ENCODE measurements at regions not wholly inside any gene's neighbourhood (a gene's known extent, or its start where the extent isn't known, plus 50 kb on each side); places are given as distances from the start of the nearest gene placed in this dataset.

DNA sequence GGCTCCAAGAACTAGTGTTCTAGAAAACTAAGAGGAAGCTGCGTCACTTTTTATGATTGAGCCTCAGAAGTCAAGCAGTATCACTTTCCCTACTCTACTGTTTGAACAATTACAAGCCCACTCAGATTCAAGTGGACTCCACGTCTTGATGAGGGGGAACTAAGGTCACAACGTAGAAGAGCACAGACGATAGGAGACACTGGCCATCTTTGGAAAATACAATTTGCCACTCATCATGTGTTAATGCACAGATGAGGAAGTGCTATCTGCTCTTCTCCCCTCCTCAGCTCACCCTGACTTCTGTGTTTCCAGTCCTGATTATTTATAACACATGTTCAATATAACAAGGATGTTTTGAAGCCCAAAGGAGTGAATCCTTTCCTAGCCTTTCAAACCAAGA lies 76.1 kb upstream of the CYP1B1 start:
- H3K27ac Mint-ChIP-seq (ENCODE audit: unreplicated experiment): no peak overlapping the region
- Histone ChIP-seq H3K27me3 (replicated peaks; ENCODE audit: control insufficient read depth, insufficient read depth, low read length) (no peaks in the 10 kb centered on the region), H3K4me1 (peaks cover 3% of the 10 kb centered on the region; the same call in 1 of the 2 replicates), H3K4me3 (ENCODE audit: low read depth, low read length) (no peak overlapping the region), H3K9me3 (no peaks in the 10 kb centered on the region), H3K36me3 (ENCODE audit: control insufficient read depth, insufficient read depth, low read length) (no peaks in the 10 kb centered on the region)
- no TSS peak for BruUV-seq (replicated peaks)
- no peak overlapping the region for H3K4me3 Mint-ChIP-seq (ENCODE audit: unreplicated experiment)
- no peaks in the 10 kb centered on the region for H3K36me3 Mint-ChIP-seq (ENCODE audit: insufficient read depth, unreplicated experiment)
- no peak for DNase-seq
- TF ChIP-seq, protein P1, sequence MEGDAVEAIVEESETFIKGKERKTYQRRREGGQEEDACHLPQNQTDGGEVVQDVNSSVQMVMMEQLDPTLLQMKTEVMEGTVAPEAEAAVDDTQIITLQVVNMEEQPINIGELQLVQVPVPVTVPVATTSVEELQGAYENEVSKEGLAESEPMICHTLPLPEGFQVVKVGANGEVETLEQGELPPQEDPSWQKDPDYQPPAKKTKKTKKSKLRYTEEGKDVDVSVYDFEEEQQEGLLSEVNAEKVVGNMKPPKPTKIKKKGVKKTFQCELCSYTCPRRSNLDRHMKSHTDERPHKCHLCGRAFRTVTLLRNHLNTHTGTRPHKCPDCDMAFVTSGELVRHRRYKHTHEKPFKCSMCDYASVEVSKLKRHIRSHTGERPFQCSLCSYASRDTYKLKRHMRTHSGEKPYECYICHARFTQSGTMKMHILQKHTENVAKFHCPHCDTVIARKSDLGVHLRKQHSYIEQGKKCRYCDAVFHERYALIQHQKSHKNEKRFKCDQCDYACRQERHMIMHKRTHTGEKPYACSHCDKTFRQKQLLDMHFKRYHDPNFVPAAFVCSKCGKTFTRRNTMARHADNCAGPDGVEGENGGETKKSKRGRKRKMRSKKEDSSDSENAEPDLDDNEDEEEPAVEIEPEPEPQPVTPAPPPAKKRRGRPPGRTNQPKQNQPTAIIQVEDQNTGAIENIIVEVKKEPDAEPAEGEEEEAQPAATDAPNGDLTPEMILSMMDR (IDR thresholded peaks at IDR 0.05; ENCODE audit: insufficient read depth in 1 of 2, low read depth in 1 of 2, low read length in 1 of 2, severe bottlenecking in 1 of 2, unreplicated experiment in 1 of 2): no peak
- ChIA-PET POLR2A (no interaction called here), CTCF (no interaction called here)
- intact Hi-C loops (cut with micrococcal nuclease; ENCODE audit: unreplicated experiment): no loop called here
- peaks cover 4% of the 10 kb centered on the region for H3K4me1 Mint-ChIP-seq (ENCODE audit: low read depth, unreplicated experiment)
- peaks cover 6% of the 10 kb centered on the region for H3K9me3 Mint-ChIP-seq (ENCODE audit: unreplicated experiment)
- H3K27me3 Mint-ChIP-seq (ENCODE audit: insufficient read depth, unreplicated experiment): no peaks in the 10 kb centered on the region

DNA sequence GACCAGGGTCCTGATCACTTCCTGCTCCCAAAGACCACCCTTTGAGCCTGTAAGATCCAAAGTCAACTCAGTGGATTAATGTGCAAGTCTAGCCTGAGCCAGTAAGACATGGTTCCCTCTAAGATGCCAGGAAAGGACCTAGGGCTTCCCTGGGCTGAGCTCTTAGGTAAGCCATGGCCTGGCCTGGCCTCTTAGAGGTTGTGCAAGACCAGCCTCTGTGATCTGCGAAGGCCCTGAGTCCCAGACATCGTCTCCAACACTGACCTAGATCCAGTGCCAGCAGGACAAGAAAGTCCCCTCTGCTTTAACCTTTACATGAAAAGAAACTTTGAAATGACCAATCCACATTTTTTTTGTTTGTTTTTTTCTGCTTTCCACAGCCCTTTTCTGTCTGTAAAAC lies 73.6 kb upstream of the CYP1B1 start:
- CTCF ChIA-PET: no interaction called here
- no peak overlapping the region for H3K4me3 ChIP-seq (ENCODE audit: low read depth, low read length)
- POLR2A ChIA-PET: no interaction called here
- BruUV-seq (replicated peaks): no TSS peak
- H3K4me1 Mint-ChIP-seq (ENCODE audit: low read depth, unreplicated experiment): peaks cover 8% of the 10 kb centered on the region
- TF ChIP-seq, protein P1 (IDR thresholded peaks at IDR 0.05; ENCODE audit: insufficient read depth in 1 of 2, low read depth in 1 of 2, low read length in 1 of 2, severe bottlenecking in 1 of 2, unreplicated experiment in 1 of 2): no peak
- intact Hi-C loops (cut with micrococcal nuclease; ENCODE audit: unreplicated experiment): no loop called here
- H3K36me3 Mint-ChIP-seq (ENCODE audit: insufficient read depth, unreplicated experiment): no peaks in the 10 kb centered on the region
- no peaks in the 10 kb centered on the region for H3K9me3 ChIP-seq
- H3K9me3 Mint-ChIP-seq (ENCODE audit: unreplicated experiment): peaks cover 6% of the 10 kb centered on the region
- H3K27me3 ChIP-seq (replicated peaks; ENCODE audit: control insufficient read depth, insufficient read depth, low read length): no peaks in the 10 kb centered on the region
- no peak for DNase-seq
- H3K27ac Mint-ChIP-seq (ENCODE audit: unreplicated experiment): no peak overlapping the region
- H3K4me1 ChIP-seq: peaks cover 13% of the 10 kb centered on the region
- no peaks in the 10 kb centered on the region for H3K36me3 ChIP-seq (ENCODE audit: control insufficient read depth, insufficient read depth, low read length)
- H3K27me3 Mint-ChIP-seq (ENCODE audit: insufficient read depth, unreplicated experiment): no peaks in the 10 kb centered on the region
- no peak overlapping the region for H3K4me3 Mint-ChIP-seq (ENCODE audit: unreplicated experiment)

DNA sequence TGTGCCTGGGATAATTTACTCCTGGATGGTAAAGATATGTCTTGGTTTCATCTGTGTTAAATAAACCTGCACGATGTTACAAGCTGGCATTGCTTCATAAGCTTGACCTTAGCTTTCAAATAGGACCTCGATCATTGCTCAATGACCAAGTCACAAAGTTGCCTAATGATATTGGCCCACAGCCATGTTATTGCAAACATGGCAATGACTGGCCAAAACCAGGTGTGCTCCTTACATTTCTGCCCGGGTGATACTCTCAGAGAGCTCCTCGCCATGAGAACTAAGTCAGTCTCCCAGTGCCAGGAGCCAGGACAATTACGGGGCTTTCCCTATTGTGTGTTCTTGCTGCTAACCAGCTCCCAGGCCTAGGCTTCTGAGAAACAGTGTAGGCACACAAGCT lies 72.5 kb upstream of the CYP1B1 start:
- BruUV-seq (replicated peaks): no TSS peak

More for the DNA sequence above, 72.5 kb upstream of the CYP1B1 start:
- H3K4me3 ChIP-seq (ENCODE audit: low read depth, low read length): no peak overlapping the region
- intact Hi-C loops (cut with micrococcal nuclease; ENCODE audit: unreplicated experiment): no loop called here
- Mint-ChIP-seq H3K27me3 (ENCODE audit: insufficient read depth, unreplicated experiment) (no peaks in the 10 kb centered on the region), H3K9me3 (ENCODE audit: unreplicated experiment) (peaks cover 6% of the 10 kb centered on the region), H3K36me3 (ENCODE audit: insufficient read depth, unreplicated experiment) (no peaks in the 10 kb centered on the region), H3K27ac (ENCODE audit: unreplicated experiment) (no peak overlapping the region), H3K4me1 (ENCODE audit: low read depth, unreplicated experiment) (peaks cover 8% of the 10 kb centered on the region), H3K4me3 (ENCODE audit: unreplicated experiment) (no peak overlapping the region)
- DNase-seq: peak in 1 of 2 experiments; percentile 21
- peaks cover 13% of the 10 kb centered on the region for H3K4me1 ChIP-seq
- H3K36me3 ChIP-seq (ENCODE audit: control insufficient read depth, insufficient read depth, low read length): no peaks in the 10 kb centered on the region
- ChIA-PET CTCF (no interaction called here), POLR2A (interaction anchor here (0.6 kb wide), 1 partner anchor 946 kb away, joined by 3 read pairs; no protein-coding TSS in a partner anchor)
- TF ChIP-seq, protein P1 (IDR thresholded peaks at IDR 0.05; ENCODE audit: insufficient read depth in 1 of 2, low read depth in 1 of 2, low read length in 1 of 2, severe bottlenecking in 1 of 2, unreplicated experiment in 1 of 2): no peak
- no peaks in the 10 kb centered on the region; the same call in 1 of the 2 replicates for H3K9me3 ChIP-seq
- H3K27me3 ChIP-seq (replicated peaks; ENCODE audit: control insufficient read depth, insufficient read depth, low read length): no peaks in the 10 kb centered on the region
